ENCODE measurements at regions not wholly inside any gene's neighbourhood (a gene's known extent, or its start where the extent isn't known, plus 50 kb on each side); places are given as distances from the start of the nearest gene placed in this dataset.

DNA sequence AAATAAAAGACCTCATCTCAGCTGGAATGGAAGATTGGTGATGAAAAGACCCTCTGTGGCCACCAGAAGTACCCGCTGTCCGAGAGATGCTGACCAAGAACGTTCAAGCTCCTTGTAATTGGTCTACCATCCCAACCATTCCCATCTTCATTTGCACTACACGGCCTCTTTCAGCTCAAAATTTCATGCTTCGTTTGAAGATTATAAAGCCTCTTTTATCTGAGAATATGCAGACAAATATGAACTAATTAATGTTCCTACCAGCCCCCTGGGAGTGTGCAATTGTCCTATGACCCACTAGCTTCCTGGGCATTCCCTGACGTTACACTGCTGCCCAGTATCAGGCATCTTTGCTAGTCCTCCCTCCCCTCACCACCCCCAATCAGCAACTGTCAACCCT is 583.7 kb downstream of the MID1IP1 start:
- TF ChIP-seq YY1 (IDR thresholded peaks at IDR 0.05; ENCODE audit: insufficient read depth, insufficient read length) (no peak), ZNF274 (IDR thresholded peaks at IDR 0.05; ENCODE audit: low read depth, low read length) (no peak), SUZ12 (IDR thresholded peaks at IDR 0.05; ENCODE audit: extremely low read depth, insufficient read depth, insufficient read length) (no peak)
- Histone ChIP-seq H3K36me3 (ENCODE audit: insufficient read depth, insufficient read length, low read length) (no peaks in the 10 kb centered on the region), H3K4me1 (ENCODE audit: insufficient read depth, insufficient read length) (no peaks in the 10 kb centered on the region), H3K9me3 (ENCODE audit: insufficient read depth, low read length) (no peaks in the 10 kb centered on the region), H3K4me3 (ENCODE audit: insufficient read length, low read depth) (no peak overlapping the region), H3K9ac (ENCODE audit: insufficient read length, low read depth) (no peak overlapping the region), H3K27me3 (ENCODE audit: insufficient read depth, insufficient read length) (peaks cover 2% of the 10 kb centered on the region)
- no peak for DNase-seq (ENCODE audit: low read depth, low spot score)

DNA sequence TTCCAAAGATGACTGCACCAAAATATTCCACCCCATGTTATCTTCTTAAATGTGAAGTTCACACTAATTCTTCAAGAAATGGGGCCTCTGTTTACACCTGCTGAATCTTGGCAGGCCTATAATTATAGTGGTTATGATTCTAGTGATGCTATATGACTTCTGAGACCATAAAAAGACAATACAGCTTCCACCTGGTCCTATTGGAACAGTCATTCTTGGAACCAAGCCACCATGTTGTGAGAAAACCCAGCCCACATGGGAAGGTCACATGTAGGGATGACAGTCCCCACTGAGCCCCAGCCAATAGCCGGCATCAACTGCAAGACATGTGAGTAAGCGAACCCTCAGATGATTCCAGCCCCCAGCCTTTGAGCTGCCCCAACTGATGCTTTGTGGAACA is 587.5 kb downstream of the MID1IP1 start:
- DNase-seq (ENCODE audit: low read depth, low spot score) = no peak
- Histone ChIP-seq H3K4me3 (ENCODE audit: insufficient read length, low read depth) (no peak overlapping the region), H3K27me3 (ENCODE audit: insufficient read depth, insufficient read length) (no peaks in the 10 kb centered on the region), H3K4me1 (ENCODE audit: insufficient read depth, insufficient read length) (no peaks in the 10 kb centered on the region), H3K9ac (ENCODE audit: insufficient read length, low read depth) (no peak overlapping the region), H3K36me3 (ENCODE audit: insufficient read depth, insufficient read length, low read length) (no peaks in the 10 kb centered on the region), H3K9me3 (ENCODE audit: insufficient read depth, low read length) (no peaks in the 10 kb centered on the region)
- TF ChIP-seq ZNF274 (IDR thresholded peaks at IDR 0.05; ENCODE audit: low read depth, low read length) (no peak), SUZ12 (IDR thresholded peaks at IDR 0.05; ENCODE audit: extremely low read depth, insufficient read depth, insufficient read length) (no peak), YY1 (IDR thresholded peaks at IDR 0.05; ENCODE audit: insufficient read depth, insufficient read length) (no peak)

DNA sequence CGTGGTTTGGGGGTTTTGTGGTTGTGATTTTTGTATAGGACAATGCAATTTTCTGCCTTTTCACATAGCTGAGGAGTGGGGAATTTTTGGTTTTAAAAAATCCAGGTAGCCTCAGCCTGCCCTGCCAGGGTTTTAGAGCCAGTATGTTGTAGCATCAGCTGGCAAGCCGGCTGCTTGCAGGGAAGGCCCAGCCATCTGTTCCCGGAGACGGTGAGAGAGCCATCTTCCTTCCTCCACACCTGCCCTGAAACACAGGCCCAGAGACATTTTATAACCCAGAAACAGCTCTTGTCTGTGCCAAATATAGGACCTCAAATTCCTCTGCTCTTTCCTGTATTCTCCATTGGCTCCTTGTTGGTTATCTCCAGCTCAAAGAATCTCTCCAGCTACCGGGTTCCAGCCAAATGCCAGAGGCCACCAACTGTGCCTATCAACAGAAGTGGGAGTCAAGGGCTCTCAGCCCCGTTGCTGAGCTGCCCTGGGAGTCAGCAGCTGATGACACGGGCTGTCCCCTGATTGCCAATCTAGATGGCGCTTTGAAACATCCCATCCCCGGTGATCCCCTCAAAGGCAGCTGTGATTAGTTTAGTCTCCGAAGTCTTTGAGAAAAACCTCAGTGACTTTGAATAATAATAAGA is 595.2 kb downstream of the MID1IP1 start:
- DNase-seq (ENCODE audit: low read depth, low spot score) = no peak
- Histone ChIP-seq H3K36me3 (ENCODE audit: insufficient read depth, insufficient read length, low read length) (no peaks in the 10 kb centered on the region), H3K27me3 (ENCODE audit: insufficient read depth, insufficient read length) (no peaks in the 10 kb centered on the region), H3K9ac (ENCODE audit: insufficient read length, low read depth) (no peak overlapping the region), H3K9me3 (ENCODE audit: insufficient read depth, low read length) (no peaks in the 10 kb centered on the region), H3K4me1 (ENCODE audit: insufficient read depth, insufficient read length) (no peaks in the 10 kb centered on the region), H3K4me3 (ENCODE audit: insufficient read length, low read depth) (no peak overlapping the region)
- TF ChIP-seq ZNF274 (IDR thresholded peaks at IDR 0.05; ENCODE audit: low read depth, low read length) = no peak
- no peak for TF ChIP-seq SUZ12 (IDR thresholded peaks at IDR 0.05; ENCODE audit: extremely low read depth, insufficient read depth, insufficient read length)
- TF ChIP-seq YY1 (IDR thresholded peaks at IDR 0.05; ENCODE audit: insufficient read depth, insufficient read length) = no peak

DNA sequence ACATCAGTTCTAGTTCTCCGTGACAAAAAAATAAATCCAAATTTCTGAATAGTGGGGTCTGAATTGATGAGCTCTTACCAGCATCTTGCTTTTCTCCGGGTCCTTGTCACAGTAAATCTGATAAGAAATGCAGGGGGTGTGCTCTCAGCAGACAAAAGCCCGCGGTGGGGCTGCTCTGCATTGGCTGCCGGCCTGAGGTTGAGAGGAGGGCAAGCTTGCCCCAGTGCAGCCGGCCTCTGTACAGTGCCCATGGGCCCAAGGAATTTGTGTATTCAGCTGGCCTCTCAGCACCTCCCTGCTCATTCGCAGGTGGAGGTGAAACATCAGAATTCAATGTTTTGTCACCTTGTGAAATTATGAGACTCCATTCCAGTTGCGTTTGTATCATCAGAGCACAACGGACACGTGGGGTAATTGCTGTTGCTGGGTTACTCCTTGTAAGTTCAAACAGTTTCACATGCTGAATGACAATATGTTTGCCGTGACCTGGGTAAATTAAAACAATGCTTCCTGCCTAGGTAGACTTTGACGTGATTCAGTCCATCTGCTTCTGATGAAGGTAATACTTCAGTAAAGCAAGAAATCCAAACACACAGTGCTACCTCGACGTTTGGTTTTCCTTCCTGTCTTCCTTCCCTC is 596.4 kb downstream of the MID1IP1 start:
- Histone ChIP-seq H3K27me3 (ENCODE audit: insufficient read depth, insufficient read length) (no peaks in the 10 kb centered on the region), H3K4me1 (ENCODE audit: insufficient read depth, insufficient read length) (no peaks in the 10 kb centered on the region), H3K9me3 (ENCODE audit: insufficient read depth, low read length) (no peaks in the 10 kb centered on the region), H3K4me3 (ENCODE audit: insufficient read length, low read depth) (no peak overlapping the region), H3K36me3 (ENCODE audit: insufficient read depth, insufficient read length, low read length) (no peaks in the 10 kb centered on the region), H3K9ac (ENCODE audit: insufficient read length, low read depth) (no peak overlapping the region)
- DNase-seq (ENCODE audit: low read depth, low spot score) = no peak
- TF ChIP-seq SUZ12 (IDR thresholded peaks at IDR 0.05; ENCODE audit: extremely low read depth, insufficient read depth, insufficient read length) (no peak), YY1 (IDR thresholded peaks at IDR 0.05; ENCODE audit: insufficient read depth, insufficient read length) (no peak), ZNF274 (IDR thresholded peaks at IDR 0.05; ENCODE audit: low read depth, low read length) (no peak)

DNA sequence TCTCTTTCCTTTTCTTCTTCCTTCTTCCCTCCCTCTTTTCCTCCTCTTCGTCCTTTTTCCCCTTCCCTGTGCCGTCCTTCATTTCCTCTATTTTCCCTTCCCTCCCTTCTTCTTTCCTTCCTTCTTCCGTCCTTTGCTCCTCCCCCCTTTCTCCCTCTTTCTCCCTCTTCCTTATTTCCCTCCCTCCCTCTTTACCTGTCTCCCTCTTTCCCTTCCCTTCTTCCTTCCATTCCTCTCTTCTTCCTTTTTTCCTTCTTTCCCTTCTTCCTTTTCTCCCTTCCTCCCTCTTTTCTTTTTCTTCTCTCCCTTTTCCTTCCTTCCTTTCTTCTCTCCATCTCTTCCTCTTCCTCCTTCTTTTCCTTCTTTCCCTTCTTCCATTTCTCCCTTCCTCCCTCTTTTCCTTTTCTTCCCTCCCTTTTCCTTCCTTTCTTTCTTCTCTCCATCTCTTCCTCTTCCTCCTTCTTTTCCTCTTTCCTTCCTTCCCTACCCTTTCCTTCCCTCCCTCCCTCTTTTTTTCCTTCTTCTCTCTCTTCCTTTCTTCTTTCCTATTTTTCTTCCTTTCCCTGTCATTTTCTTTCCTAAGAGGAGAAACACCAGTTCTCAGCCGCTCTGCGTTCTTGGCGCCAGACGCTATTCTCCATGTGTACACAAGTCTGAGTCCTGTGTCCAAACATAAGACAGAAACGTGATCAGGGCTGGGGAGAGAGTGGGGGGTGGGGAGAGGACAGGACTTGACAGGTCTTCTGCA is 597.1 kb downstream of the MID1IP1 start:
- no peaks in the 10 kb centered on the region for H3K9me3 ChIP-seq (ENCODE audit: insufficient read depth, low read length)
- H3K9ac ChIP-seq (ENCODE audit: insufficient read length, low read depth) = no peak overlapping the region
- no peaks in the 10 kb centered on the region for H3K27me3 ChIP-seq (ENCODE audit: insufficient read depth, insufficient read length)
- TF ChIP-seq SUZ12 (IDR thresholded peaks at IDR 0.05; ENCODE audit: extremely low read depth, insufficient read depth, insufficient read length) (no peak), ZNF274 (IDR thresholded peaks at IDR 0.05; ENCODE audit: low read depth, low read length) (no peak), YY1 (IDR thresholded peaks at IDR 0.05; ENCODE audit: insufficient read depth, insufficient read length) (no peak)
- no peak overlapping the region for H3K4me3 ChIP-seq (ENCODE audit: insufficient read length, low read depth)
- H3K4me1 ChIP-seq (ENCODE audit: insufficient read depth, insufficient read length) = no peaks in the 10 kb centered on the region
- DNase-seq (ENCODE audit: low read depth, low spot score) = no peak
- H3K36me3 ChIP-seq (ENCODE audit: insufficient read depth, insufficient read length, low read length) = no peaks in the 10 kb centered on the region

DNA sequence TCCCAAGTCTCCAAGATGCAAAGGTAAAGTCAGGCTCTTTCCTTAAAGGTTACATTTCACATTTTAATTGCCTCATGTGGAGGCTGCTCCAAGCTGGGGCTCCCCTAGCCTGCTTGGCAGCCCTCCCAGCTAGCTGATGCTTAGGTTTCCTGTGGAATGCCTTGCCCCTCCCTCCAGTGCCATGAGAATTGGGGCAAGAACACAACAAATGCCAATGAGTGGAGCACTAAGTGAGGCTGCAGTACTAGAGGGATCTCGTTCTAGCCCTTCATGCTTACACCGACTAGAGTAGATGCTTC is 597.7 kb downstream of the MID1IP1 start:
- DNase-seq (ENCODE audit: low read depth, low spot score) = no peak
- Histone ChIP-seq H3K27me3 (ENCODE audit: insufficient read depth, insufficient read length) (no peaks in the 10 kb centered on the region), H3K9ac (ENCODE audit: insufficient read length, low read depth) (no peak overlapping the region), H3K4me3 (ENCODE audit: insufficient read length, low read depth) (no peak overlapping the region), H3K9me3 (ENCODE audit: insufficient read depth, low read length) (no peaks in the 10 kb centered on the region), H3K4me1 (ENCODE audit: insufficient read depth, insufficient read length) (no peaks in the 10 kb centered on the region), H3K36me3 (ENCODE audit: insufficient read depth, insufficient read length, low read length) (no peaks in the 10 kb centered on the region)
- no peak for TF ChIP-seq ZNF274 (IDR thresholded peaks at IDR 0.05; ENCODE audit: low read depth, low read length)
- TF ChIP-seq SUZ12 (IDR thresholded peaks at IDR 0.05; ENCODE audit: extremely low read depth, insufficient read depth, insufficient read length) = no peak
- no peak for TF ChIP-seq YY1 (IDR thresholded peaks at IDR 0.05; ENCODE audit: insufficient read depth, insufficient read length)

DNA sequence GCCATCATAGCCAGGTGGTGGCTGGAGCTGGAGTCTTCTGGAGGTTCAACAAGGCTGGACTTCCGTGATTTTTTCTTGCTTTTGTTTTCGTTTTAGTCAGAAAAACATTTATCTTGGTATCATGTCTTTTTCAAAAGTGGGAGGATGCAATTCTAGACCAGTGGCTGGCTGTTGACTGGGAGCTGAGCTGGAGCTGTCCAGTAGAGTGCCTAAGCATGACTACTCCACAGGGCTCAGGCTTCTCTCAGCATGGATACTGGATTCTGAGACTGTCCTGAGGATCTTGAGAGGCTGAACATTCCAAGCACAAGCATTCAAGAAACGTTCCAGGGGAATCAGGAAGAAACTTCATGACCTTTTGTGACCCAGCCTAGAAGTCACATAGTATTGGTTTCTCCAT is 598.1 kb downstream of the MID1IP1 start:
- Histone ChIP-seq H3K4me3 (ENCODE audit: insufficient read length, low read depth) (no peak overlapping the region), H3K36me3 (ENCODE audit: insufficient read depth, insufficient read length, low read length) (no peaks in the 10 kb centered on the region), H3K9me3 (ENCODE audit: insufficient read depth, low read length) (no peaks in the 10 kb centered on the region), H3K27me3 (ENCODE audit: insufficient read depth, insufficient read length) (no peaks in the 10 kb centered on the region), H3K4me1 (ENCODE audit: insufficient read depth, insufficient read length) (no peaks in the 10 kb centered on the region), H3K9ac (ENCODE audit: insufficient read length, low read depth) (no peak overlapping the region)
- no peak for DNase-seq (ENCODE audit: low read depth, low spot score)
- no peak for TF ChIP-seq YY1 (IDR thresholded peaks at IDR 0.05; ENCODE audit: insufficient read depth, insufficient read length)
- no peak for TF ChIP-seq SUZ12 (IDR thresholded peaks at IDR 0.05; ENCODE audit: extremely low read depth, insufficient read depth, insufficient read length)
- TF ChIP-seq ZNF274 (IDR thresholded peaks at IDR 0.05; ENCODE audit: low read depth, low read length) = no peak

Data from NT2/D1 (cell line).